Kidney glomerular epithelial cell (primary cell): ENCODE measurements at regions not wholly inside any gene's neighbourhood (a gene's known extent, or its start where the extent isn't known, plus 50 kb on each side); places are given as distances from the start of the nearest gene placed in this dataset.
"Not testable (repeated sequence)": the region's sequence is repeated elsewhere in the genome, so short reads cannot be mapped to it uniquely, and the experiment has no call there.

ENCODE experiments used
- DNase-seq: peaks from one replicate; lab custom pipeline; 2025; lab: John Stamatoyannopoulos, UW

DNA sequence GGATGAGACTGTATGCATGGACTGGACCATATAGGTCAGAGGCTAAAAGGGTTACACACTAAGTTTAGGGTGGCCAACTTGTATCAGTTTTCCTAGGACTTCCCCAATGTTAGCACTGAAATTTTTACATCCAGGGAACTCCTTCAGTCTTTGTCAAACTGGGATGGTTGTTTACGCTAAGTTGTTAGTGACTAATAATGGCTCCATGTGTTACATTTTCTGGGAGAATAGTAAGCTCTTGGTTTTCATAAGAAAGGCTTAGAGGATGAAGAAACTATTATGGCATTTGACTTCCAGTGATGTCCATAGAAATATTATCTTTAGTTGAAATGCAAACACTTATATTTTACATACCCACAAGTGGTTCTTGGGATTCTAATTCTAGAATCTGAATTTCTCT lies 57.9 kb upstream of the ST3GAL6 start:
- no peak for DNase-seq

DNA sequence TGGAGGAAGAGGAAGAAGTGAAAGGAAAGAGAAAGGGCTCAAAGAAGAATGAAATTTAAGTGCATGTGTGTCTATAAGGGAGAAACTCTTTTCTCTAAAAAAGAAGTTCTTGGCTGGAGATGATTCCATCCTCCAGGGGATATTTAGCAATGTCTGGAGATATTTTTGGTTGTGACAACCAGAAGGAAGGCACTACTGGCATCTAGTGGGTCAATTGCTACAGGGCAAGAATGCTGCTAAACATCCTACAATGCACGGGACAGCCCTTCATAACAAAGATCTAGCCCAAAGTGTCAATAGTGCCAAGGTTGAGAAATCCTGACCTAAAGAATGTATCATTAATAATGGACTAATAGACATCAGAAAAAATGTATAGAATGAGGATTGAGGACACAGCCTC lies 57.4 kb upstream of the ST3GAL6 start:
- no peak for DNase-seq

DNA sequence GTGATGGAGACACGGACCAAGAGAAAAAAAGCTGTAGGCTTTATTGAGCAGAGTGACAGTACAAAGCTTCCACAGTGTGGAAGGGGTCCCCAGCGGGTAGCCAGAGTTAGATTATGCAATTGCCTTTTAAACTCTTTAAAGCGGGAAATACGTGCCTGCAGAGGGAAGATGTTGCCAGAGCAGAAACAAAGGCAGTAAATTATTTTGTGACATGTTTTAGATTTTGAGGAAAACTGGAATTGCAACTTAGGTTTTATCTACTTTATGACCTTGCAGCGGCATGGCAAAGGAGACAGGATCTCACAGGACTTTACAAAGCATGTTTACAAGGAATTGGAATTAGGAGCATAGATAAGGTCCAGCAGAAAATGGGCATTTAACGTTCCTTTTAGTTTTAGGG lies 54.5 kb upstream of the ST3GAL6 start:
- DNase-seq, result not testable (repeated sequence)

DNA sequence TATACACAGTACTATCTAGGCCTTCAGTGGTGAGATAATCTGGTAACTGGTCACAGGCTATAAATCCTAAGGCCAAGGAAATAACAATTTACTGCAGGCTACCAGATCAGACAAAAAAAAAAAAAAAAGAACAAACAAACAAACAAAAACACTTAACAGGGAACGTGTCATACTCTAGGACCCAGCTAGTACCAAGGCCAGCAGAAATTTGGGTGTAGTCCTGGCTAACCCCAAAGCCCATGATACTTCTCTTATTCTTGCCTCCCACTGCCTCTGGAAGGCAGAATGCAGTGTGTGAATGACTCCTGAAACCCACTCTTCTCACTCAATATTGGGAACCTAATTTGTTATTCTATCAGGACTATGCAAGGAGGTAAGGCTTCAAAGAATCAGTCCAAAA lies 53.7 kb upstream of the ST3GAL6 start:
- no peak for DNase-seq

DNA sequence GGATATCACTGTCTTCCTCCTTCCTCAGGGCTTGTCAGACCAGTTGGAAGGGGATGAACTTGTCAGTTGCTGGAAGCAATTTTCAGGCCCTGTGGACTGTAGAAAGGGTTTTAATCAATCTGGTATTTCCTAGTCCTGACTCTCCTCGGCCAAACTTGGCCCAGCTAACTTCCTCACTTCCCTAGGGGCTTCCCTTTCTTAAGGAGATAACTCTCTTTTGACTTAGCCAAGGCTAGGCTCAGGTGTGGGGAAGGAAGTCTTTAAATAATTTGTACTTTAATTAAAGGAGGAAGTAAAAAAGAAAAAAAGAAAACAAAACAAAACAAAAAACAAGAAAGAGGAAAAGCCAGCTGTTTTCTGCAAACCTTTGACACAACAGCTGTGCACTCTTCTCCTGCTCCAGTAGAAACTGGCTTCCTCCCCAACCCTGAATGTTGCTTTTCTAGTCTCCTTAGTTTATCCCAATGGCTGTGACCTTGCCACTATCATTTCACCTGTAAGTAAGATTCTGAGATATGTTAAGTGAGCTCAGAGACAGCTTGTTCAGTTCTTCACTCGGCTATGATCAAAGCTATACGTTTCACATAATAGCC lies 53.0 kb upstream of the ST3GAL6 start:
- DNase-seq, result no peak

DNA sequence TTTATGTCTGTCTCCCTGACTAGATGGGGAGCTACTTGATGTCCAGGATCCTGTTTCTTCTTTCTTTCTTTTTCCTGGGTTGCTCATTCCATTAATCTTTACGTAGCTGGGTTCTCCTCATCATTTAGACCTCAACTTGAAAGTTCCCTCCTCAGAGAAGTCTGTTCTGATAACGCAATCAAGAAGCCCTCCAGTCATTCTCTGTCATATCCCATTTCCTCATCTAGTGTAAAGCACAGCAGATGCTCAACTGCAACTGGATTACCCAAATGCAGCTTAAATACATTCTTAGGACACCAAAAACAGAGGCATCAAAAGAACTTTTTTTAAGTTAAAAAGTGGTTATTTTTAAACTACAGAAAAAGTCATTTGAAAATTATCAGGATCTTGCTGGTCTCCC lies 51.7 kb upstream of the ST3GAL6 start:
- no peak for DNase-seq

DNA sequence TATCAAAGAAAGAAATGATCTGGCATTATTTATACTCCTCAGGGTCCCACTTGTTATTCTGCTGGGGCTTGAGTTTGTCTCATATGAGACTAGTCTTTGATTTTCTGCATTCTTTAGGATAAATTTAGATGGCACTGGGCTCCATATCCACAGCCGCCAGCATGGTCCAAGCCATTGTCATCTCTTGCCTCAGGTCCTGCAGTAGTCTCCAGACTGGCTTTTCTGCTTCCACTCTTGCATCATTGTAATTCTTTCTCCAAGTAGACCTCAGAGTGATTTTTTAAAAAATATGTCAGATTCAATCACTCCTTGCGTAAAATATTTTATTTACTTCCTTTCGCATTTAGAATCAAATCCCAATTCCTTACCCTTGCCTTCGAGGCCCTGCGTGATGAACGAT lies 50.4 kb upstream of the ST3GAL6 start:
- no peak for DNase-seq

DNA sequence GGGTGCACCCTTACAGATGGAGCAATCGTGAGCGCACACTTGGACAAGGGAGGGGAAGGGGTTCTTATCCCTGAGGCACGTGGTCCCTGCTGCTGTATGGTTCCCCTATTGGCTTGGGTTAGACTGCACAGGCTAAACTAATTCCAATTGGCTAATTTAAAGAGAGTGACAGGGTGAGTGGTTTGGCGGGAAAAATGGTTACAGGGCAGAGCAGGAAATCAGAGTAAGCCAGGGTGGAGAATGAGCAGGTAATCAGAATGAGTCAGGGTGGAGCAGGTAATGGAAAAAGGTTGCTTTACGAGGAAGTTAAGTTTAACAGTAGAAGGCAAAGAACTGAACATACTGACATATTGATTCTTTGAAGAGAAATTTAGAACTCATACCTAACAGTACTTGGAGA lies 49.8 kb upstream of the ST3GAL6 start:
- DNase-seq, result not testable (repeated sequence)
